ENCODE measurements at regions not wholly inside any gene's neighbourhood (a gene's known extent, or its start where the extent isn't known, plus 50 kb on each side); places are given as distances from the start of the nearest gene placed in this dataset.

DNA sequence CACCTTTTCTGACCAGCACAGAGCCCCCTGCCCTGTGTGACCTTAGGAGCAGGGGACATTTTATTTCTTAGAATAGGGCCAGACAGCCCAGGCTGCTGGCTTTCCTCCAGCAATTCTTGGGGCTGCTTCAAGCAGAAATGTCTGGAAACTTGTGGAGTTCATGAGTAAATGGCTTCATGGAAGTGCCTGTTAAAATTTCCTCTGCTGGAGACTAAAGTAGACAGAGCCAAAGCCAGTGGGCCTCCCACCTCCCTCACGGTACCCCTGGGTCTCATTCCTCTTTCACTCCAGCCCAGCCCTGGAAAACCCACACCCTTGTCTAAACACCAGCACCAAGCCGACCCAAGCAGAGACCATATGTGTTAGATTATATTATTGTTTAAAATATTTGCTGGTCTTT is 505.5 kb upstream of the ZMIZ1 start:
- no peak overlapping the region for H3K4me3 ChIP-seq (ENCODE audit: low read depth, low read length)
- TF ChIP-seq, protein P1, sequence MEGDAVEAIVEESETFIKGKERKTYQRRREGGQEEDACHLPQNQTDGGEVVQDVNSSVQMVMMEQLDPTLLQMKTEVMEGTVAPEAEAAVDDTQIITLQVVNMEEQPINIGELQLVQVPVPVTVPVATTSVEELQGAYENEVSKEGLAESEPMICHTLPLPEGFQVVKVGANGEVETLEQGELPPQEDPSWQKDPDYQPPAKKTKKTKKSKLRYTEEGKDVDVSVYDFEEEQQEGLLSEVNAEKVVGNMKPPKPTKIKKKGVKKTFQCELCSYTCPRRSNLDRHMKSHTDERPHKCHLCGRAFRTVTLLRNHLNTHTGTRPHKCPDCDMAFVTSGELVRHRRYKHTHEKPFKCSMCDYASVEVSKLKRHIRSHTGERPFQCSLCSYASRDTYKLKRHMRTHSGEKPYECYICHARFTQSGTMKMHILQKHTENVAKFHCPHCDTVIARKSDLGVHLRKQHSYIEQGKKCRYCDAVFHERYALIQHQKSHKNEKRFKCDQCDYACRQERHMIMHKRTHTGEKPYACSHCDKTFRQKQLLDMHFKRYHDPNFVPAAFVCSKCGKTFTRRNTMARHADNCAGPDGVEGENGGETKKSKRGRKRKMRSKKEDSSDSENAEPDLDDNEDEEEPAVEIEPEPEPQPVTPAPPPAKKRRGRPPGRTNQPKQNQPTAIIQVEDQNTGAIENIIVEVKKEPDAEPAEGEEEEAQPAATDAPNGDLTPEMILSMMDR (conservative IDR thresholded peaks at IDR 0.05; ENCODE audit: low read depth, low read length) = no peak
- no peak for DNase-seq (ENCODE audit: low read depth)

DNA sequence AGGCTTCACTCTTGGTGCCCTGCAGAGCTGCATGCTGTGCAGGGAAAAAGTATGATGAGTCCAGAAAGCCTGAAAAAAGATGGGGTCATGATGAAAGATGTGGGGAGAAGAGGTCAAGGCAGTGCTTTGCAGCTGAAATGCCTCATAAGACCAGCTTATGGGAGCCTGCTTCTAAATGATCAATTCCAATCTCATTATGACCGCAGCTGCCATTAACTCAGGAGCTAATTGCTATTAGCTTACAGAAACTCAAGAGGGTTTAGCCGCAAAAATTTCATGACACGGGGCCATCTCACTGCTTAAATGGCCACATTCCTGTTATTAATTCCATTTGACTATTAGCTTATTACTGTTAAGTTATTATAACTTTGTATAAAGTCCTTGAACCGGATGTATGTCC is 502.9 kb upstream of the ZMIZ1 start:
- TF ChIP-seq, protein P1 (conservative IDR thresholded peaks at IDR 0.05; ENCODE audit: low read depth, low read length) = no peak
- H3K4me3 ChIP-seq (ENCODE audit: low read depth, low read length) = no peak overlapping the region
- no peak for DNase-seq (ENCODE audit: low read depth)

DNA sequence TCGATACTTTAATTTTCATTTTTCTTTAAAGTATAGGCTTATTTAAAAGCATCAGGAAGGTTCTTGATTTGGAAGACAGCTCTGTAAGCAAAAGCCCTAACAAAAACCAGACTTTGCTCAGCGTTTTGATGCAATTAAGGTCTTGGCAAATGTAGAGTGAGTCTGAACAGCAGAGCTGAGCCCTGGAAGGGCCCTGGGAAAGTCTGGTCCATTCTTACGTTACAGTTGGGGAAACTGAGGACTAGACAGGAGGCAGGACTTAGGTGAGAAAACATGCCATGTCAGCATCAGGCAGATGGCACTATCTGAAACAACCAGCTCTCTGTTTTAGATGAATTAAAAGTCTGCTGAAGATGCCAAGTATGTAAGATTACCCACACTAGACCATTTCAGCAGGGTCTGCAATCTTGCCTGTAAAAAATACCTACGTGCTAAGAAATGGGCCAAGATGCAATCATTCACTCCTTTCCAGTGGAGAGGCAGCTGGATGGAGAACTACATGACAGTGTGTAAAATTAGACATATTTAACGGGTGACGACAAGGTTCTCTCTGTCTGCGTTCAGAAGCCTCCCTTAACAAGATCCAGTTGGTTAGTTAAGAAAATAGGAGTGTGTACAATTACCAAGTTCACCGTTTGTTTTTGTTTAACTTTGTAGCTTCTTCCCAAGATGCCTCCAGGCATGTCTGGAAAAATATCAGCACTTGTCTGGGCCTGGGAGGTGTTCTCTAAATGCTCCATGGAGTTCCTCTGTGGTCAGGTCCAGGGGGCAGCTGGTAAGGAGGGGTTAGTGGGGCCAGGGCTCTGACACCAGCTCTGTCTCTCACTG is 502.3 kb upstream of the ZMIZ1 start:
- DNase-seq (ENCODE audit: low read depth) = no peak
- TF ChIP-seq, protein P1 (conservative IDR thresholded peaks at IDR 0.05; ENCODE audit: low read depth, low read length) = no peak
- H3K4me3 ChIP-seq (ENCODE audit: low read depth, low read length) = no peak overlapping the region

DNA sequence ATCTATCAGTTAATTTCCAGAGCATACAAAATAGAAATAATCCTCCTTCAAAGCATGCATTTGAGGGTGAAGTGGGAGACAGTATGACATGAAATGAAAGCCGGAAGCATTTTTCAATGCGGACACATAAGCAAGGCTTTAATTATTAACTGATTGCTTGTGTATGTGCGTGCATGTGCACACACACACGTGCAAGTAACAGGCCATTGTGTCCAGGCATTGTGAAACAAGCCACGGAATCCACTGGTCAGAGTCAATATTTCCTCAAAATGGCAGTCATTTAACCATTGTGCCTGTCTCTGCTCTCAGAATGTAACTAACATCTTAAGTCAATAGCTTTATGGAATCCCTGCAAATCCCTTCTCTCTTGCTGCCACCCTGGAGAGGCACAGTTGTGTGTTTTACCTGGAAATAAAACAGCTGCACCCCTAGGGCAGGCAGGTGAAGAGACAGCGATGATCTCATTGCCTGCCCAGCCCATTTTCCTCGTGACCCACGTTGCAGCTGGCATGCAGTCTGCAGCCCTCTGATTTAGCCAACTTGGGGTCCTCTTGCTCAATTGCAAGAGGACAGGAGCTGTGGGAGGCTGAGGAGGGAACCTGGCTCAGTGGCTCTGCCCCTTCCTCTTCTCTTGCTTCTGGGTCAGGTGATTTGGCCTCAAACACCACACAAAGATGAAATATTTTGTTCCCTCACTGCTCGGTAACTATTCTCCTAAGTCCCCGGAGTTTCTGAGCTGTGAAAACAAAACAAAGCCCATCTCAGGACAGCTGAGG is 500.9 kb upstream of the ZMIZ1 start:
- no peak for DNase-seq (ENCODE audit: low read depth)

DNA sequence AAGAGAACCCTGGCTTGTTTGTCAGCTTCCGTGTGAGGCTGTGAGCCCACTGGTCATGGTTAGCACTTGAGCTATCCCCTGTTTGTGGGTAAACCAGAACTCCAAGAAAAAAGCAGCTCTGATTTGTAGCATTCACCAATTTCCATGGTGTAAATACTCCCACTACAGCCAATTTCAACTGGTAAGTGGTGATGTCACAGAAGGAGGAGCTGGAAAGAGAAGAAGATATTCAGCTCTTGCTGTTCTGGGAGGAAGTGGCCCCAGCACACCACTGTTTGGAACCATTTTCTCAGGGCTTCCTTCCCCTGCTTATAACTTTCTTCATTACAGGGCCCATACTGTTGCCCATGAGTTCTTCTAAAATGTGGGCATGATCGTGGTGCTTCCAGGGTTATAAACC is 500.1 kb upstream of the ZMIZ1 start:
- TF ChIP-seq, protein P1 (conservative IDR thresholded peaks at IDR 0.05; ENCODE audit: low read depth, low read length) = no peak
- no peak overlapping the region for H3K4me3 ChIP-seq (ENCODE audit: low read depth, low read length)
- DNase-seq (ENCODE audit: low read depth) = no peak

More for the DNA sequence above, 500.9 kb upstream of the ZMIZ1 start:
- H3K4me3 ChIP-seq (ENCODE audit: low read depth, low read length) = no peak overlapping the region
- TF ChIP-seq, protein P1 (conservative IDR thresholded peaks at IDR 0.05; ENCODE audit: low read depth, low read length) = no peak

DNA sequence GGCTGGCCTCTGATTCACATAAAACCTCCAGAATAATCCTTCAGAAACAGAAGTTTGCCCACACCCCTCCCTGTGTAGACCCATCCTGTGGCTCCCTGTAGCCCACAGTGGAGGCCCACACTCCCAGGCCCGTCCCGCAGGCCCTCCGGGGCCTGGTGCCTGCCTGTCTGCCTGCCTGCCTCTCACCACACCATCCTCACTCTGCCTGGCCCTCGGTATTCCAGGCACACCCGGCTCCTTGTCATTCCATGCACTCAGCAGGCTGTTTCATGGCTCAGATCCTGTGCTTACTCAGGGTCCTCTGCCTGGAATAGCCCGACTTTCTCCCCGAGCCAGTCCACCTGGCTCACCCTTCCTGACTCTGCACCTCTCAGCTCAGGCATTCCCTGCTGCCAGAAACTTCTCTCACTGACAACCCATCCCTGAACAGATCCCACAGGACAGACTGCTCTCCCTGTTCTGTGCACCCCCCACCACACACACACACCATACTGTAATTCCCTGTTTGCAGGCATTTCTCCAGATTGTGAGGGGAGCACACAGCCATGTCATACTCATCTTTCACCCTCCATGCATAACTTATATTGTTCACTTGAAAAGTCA is 498.0 kb upstream of the ZMIZ1 start:
- TF ChIP-seq, protein P1 (conservative IDR thresholded peaks at IDR 0.05; ENCODE audit: low read depth, low read length) = no peak
- no peak overlapping the region for H3K4me3 ChIP-seq (ENCODE audit: low read depth, low read length)
- no peak for DNase-seq (ENCODE audit: low read depth)

Measured in epithelial cell of proximal tubule (primary cell).